CD4-positive, alpha-beta memory T cell (primary cell): ENCODE measurements at regions not wholly inside any gene's neighbourhood (a gene's known extent, or its start where the extent isn't known, plus 50 kb on each side); places are given as distances from the start of the nearest gene placed in this dataset.
A peak's percentile ranks its signal among the peaks of the same experiment; 100 is the strongest.

Experiments
- CTCF ChIA-PET: fragments of 350-600 bp; sonication (Branson Sonifier 250); formaldehyde crosslinking; loops from one replicate; lab custom pipeline; 2021; ENCODE audit warnings: inconsistent platforms; ENCODE audit not compliant: partially characterized antibody; lab: Charles Lee
- POLR2A ChIA-PET: fragments of 350-600 bp; sonication (Branson Sonifier 250); formaldehyde crosslinking; loops from one replicate; lab custom pipeline; 2021; ENCODE audit not compliant: partially characterized antibody; lab: Charles Lee
- DNase-seq, 5 donors: peaks; one replicate each; pipeline versions ENCODE4 v3.0.0 to v3.0.0-alpha.2; 2020 to 2022; ENCODE audit warnings: mixed read lengths in 1 of 5
- H3K27ac ChIP-seq: one replicate; pipeline ENCODE4 v1.7.0; 2013; ENCODE audit warnings: low read depth, low read length
- H3K27me3 ChIP-seq: 2 replicates; pipeline ENCODE4 v1.7.0; 2013; ENCODE audit warnings: mild to moderate bottlenecking, low read length, moderate library complexity; ENCODE audit not compliant: insufficient read depth
- H3K36me3 ChIP-seq: 2 replicates; pipeline ENCODE4 v1.7.0; 2013; ENCODE audit warnings: mild to moderate bottlenecking, low read length, moderate library complexity; ENCODE audit not compliant: insufficient read depth
- H3K4me1 ChIP-seq: 2 replicates; pipeline ENCODE4 v1.7.0; 2013; ENCODE audit warnings: mild to moderate bottlenecking, low read length, moderate library complexity; ENCODE audit not compliant: insufficient read depth
- H3K4me3 ChIP-seq, 2 donors: one replicate each; pipeline ENCODE4 v1.7.0; 2013; ENCODE audit warnings: low read length in 2 of 2, mild to moderate bottlenecking in 1 of 2
- H3K9me3 ChIP-seq, 2 donors: one replicate each; pipeline ENCODE4 v1.7.0; 2013; ENCODE audit warnings: low read length in 2 of 2, control low read depth in 1 of 2; ENCODE audit not compliant: control insufficient read depth in 1 of 2
- H3K27ac Mint-ChIP-seq, 7 donors: one replicate each; pipeline ENCODE4 v1.8.0; 2020 to 2021; ENCODE audit warnings: mixed read lengths in 7 of 7, mild to moderate bottlenecking in 6 of 7, inconsistent platforms in 3 of 7, moderate library complexity in 3 of 7
- H3K27me3 Mint-ChIP-seq, 2 donors: one replicate each; pipeline ENCODE4 v1.8.0; 2020 to 2021; ENCODE audit warnings: mixed read lengths in 2 of 2
- H3K36me3 Mint-ChIP-seq, 2 donors: one replicate each; pipeline ENCODE4 v1.8.0; 2020 to 2021; ENCODE audit warnings: mixed read lengths in 2 of 2, inconsistent platforms in 1 of 2, mild to moderate bottlenecking in 1 of 2
- H3K4me1 Mint-ChIP-seq, 4 donors: one replicate each; pipeline ENCODE4 v1.8.0; 2020 to 2021; ENCODE audit warnings: mixed read lengths in 4 of 4, mild to moderate bottlenecking in 1 of 4
- H3K4me3 Mint-ChIP-seq, 8 donors: one replicate each; pipeline ENCODE4 v1.8.0; 2020 to 2021; ENCODE audit warnings: mixed read lengths in 8 of 8, mild to moderate bottlenecking in 7 of 8, moderate library complexity in 6 of 8, inconsistent platforms in 3 of 8
- H3K9me3 Mint-ChIP-seq, 8 donors: one replicate each; pipeline ENCODE4 v1.8.0; 2020 to 2021; ENCODE audit warnings: mixed read lengths in 8 of 8, mild to moderate bottlenecking in 5 of 8, inconsistent platforms in 3 of 8, moderate library complexity in 1 of 8
- intact Hi-C: fragments of 100-400 bp; cut with micrococcal nuclease; formaldehyde crosslinking; loops from one replicate; pipeline ENCODE4 v1.15.1; 2023

GRCh38 chr6:11363881-11364576 is 131.6 kb upstream of the NEDD9 start:
- Histone ChIP-seq H3K4me3 (no peak overlapping the region), H3K27ac (no peak overlapping the region), H3K36me3 (peaks cover 4% of the 10 kb centered on the region), H3K27me3 (no peaks in the 10 kb centered on the region), H3K9me3 (no peaks in the 10 kb centered on the region), H3K4me1 (peaks cover 66% of the 10 kb centered on the region)
- CTCF ChIA-PET = no interaction called here
- H3K36me3 Mint-ChIP-seq = peaks cover 57 to 65% of the 10 kb centered on the region in 2 donors
- POLR2A ChIA-PET = interaction anchor here (1.0 kb wide), 1 partner anchor 18 kb away, joined by 4 read pairs; no protein-coding TSS in a partner anchor
- peak overlapping the region in 6 of 7 donors; percentile 31 to 77 (median 64) for H3K27ac Mint-ChIP-seq
- intact Hi-C loops = loop anchor here (10.0 kb wide), 1 partner anchor 51 kb away; no protein-coding TSS in a partner anchor
- no peaks in the 10 kb centered on the region for H3K27me3 Mint-ChIP-seq
- H3K9me3 Mint-ChIP-seq = peaks cover 0 to 16% (median 7%) of the 10 kb centered on the region in 8 donors
- H3K4me3 Mint-ChIP-seq = peak overlapping the region in 2 of 8 donors; percentile 40
- peak in 1 of 5 donors; percentile 70 for DNase-seq
- H3K4me1 Mint-ChIP-seq = peaks cover 60 to 95% (median 73%) of the 10 kb centered on the region in 4 donors

GRCh38 chr6:11362564-11362963 is 130.1 kb upstream of the NEDD9 start:
- no peak overlapping the region for H3K4me3 Mint-ChIP-seq
- Histone ChIP-seq H3K9me3 (no peaks in the 10 kb centered on the region), H3K27me3 (no peaks in the 10 kb centered on the region), H3K4me1 (peaks cover 66% of the 10 kb centered on the region), H3K36me3 (peaks cover 4% of the 10 kb centered on the region), H3K27ac (no peak overlapping the region), H3K4me3 (no peak overlapping the region)
- intact Hi-C loops = loop anchor here (10.0 kb wide), 1 partner anchor 52 kb away; no protein-coding TSS in a partner anchor
- no peaks in the 10 kb centered on the region for H3K27me3 Mint-ChIP-seq
- H3K9me3 Mint-ChIP-seq = peaks cover 0 to 16% (median 7%) of the 10 kb centered on the region in 8 donors
- no peak for DNase-seq
- peak overlapping the region in 1 of 7 donors; percentile 16 for H3K27ac Mint-ChIP-seq
- CTCF ChIA-PET = no interaction called here
- POLR2A ChIA-PET = interaction anchor here (1.4 kb wide), 1 partner anchor 19 kb away, joined by 3 read pairs; no protein-coding TSS in a partner anchor
- H3K36me3 Mint-ChIP-seq = peaks cover 61 to 70% of the 10 kb centered on the region in 2 donors
- H3K4me1 Mint-ChIP-seq = peaks cover 58 to 93% (median 69%) of the 10 kb centered on the region in 4 donors

- Histone ChIP-seq H3K27ac (no peak overlapping the region), H3K27me3 (no peaks in the 10 kb centered on the region), H3K4me3 (no peak overlapping the region), H3K4me1 (peaks cover 75% of the 10 kb centered on the region), H3K9me3 (no peaks in the 10 kb centered on the region), H3K36me3 (peaks cover 4% of the 10 kb centered on the region)
- H3K9me3 Mint-ChIP-seq = peaks cover 0 to 16% (median 7%) of the 10 kb centered on the region in 8 donors
- ChIA-PET CTCF (interaction anchor here (1.1 kb wide), 1 partner anchor 187 kb away, joined by 3 read pairs; no protein-coding TSS in a partner anchor), POLR2A (interaction anchor here (2.6 kb wide), 1 partner anchor 23 kb away, joined by 9 read pairs; no protein-coding TSS in a partner anchor)
- peaks cover 54 to 93% (median 71%) of the 10 kb centered on the region in 4 donors for H3K4me1 Mint-ChIP-seq
- DNase-seq = no peak
- H3K27me3 Mint-ChIP-seq = no peaks in the 10 kb centered on the region
- H3K27ac Mint-ChIP-seq = peak overlapping the region in 6 of 7 donors; percentile 28 to 89 (median 52)
- intact Hi-C loops = no loop called here
- peak overlapping the region in 2 of 8 donors; percentile 13 to 30 for H3K4me3 Mint-ChIP-seq
- H3K36me3 Mint-ChIP-seq = peaks cover 59 to 76% of the 10 kb centered on the region in 2 donors
Observed at GRCh38 chr6:11358904-11359830, 126.7 kb upstream of the NEDD9 start.

GRCh38 chr6:11357285-11357684 is 124.8 kb upstream of the NEDD9 start:
- Mint-ChIP-seq H3K36me3 (peaks cover 51 to 69% of the 10 kb centered on the region in 2 donors), H3K27me3 (no peaks in the 10 kb centered on the region), H3K4me1 (peaks cover 58 to 96% (median 79%) of the 10 kb centered on the region in 4 donors), H3K27ac (peak overlapping the region in 5 of 7 donors; percentile 2 to 90 (median 87)), H3K9me3 (peaks cover 0 to 16% (median 7%) of the 10 kb centered on the region in 8 donors), H3K4me3 (peak overlapping the region in 7 of 8 donors; percentile 56 to 84 (median 75))
- Histone ChIP-seq H3K27ac (peak overlapping the region; percentile 5), H3K4me3 (peak overlapping the region in 1 of 2 donors; percentile 29), H3K27me3 (no peaks in the 10 kb centered on the region), H3K36me3 (peaks cover 4% of the 10 kb centered on the region), H3K4me1 (peaks cover 77% of the 10 kb centered on the region), H3K9me3 (no peaks in the 10 kb centered on the region)
- intact Hi-C loops = no loop called here
- ChIA-PET POLR2A (no interaction called here), CTCF (no interaction called here)
- DNase-seq = no peak

- no peaks in the 10 kb centered on the region for H3K27me3 ChIP-seq
- no peaks in the 10 kb centered on the region for H3K9me3 ChIP-seq
- Mint-ChIP-seq H3K4me3 (peak overlapping the region in 7 of 8 donors; percentile 56 to 84 (median 75)), H3K36me3 (peaks cover 51 to 69% of the 10 kb centered on the region in 2 donors), H3K27ac (peak overlapping the region; percentile 12 to 90 (median 87)), H3K4me1 (peaks cover 57 to 97% (median 78%) of the 10 kb centered on the region in 4 donors), H3K9me3 (peaks cover 0 to 16% (median 7%) of the 10 kb centered on the region in 8 donors), H3K27me3 (no peaks in the 10 kb centered on the region)
- DNase-seq = peak in 1 of 5 donors; percentile 16
- ChIA-PET POLR2A (interaction anchor here (0.6 kb wide), 2 partner anchors 26 to 98 kb away, joined by 3 to 4 read pairs; no protein-coding TSS in a partner anchor), CTCF (no interaction called here)
- peak overlapping the region; percentile 5 for H3K27ac ChIP-seq
- H3K36me3 ChIP-seq = peaks cover 4% of the 10 kb centered on the region
- intact Hi-C loops = no loop called here
- peaks cover 71% of the 10 kb centered on the region for H3K4me1 ChIP-seq
- peak overlapping the region in 1 of 2 donors; percentile 29 for H3K4me3 ChIP-seq
Observed at GRCh38 chr6:11356404-11357155, 124.1 kb upstream of the NEDD9 start.

GRCh38 chr6:11353921-11354389 is 121.5 kb upstream of the NEDD9 start:
- POLR2A ChIA-PET = interaction anchor here (0.9 to 1.4 kb wide), 4 partner anchors 8 to 29 kb away, joined by 3 to 5 read pairs (median 4); no protein-coding TSS in a partner anchor
- H3K4me3 ChIP-seq = peak overlapping the region in 1 of 2 donors; percentile 5

More at GRCh38 chr6:11353921-11354389, 121.5 kb upstream of the NEDD9 start:
- DNase-seq = peak; percentile 18 to 69 (median 33)
- H3K9me3 Mint-ChIP-seq = peaks cover 0 to 3% (median 0%) of the 10 kb centered on the region in 8 donors
- H3K36me3 Mint-ChIP-seq = peaks cover 51 to 68% of the 10 kb centered on the region in 2 donors
- H3K27me3 Mint-ChIP-seq = no peaks in the 10 kb centered on the region
- H3K27ac ChIP-seq = no peak overlapping the region
- peak overlapping the region in 7 of 8 donors; percentile 18 to 55 (median 50) for H3K4me3 Mint-ChIP-seq
- intact Hi-C loops = no loop called here
- peak overlapping the region; percentile 11 to 89 (median 83) for H3K27ac Mint-ChIP-seq
- H3K4me1 ChIP-seq = peaks cover 56% of the 10 kb centered on the region
- peaks cover 58 to 94% (median 73%) of the 10 kb centered on the region in 4 donors for H3K4me1 Mint-ChIP-seq
- CTCF ChIA-PET = interaction anchor here (1.4 to 1.6 kb wide), 2 partner anchors 13 to 181 kb away, joined by 5 to 8 read pairs; no protein-coding TSS in a partner anchor
- no peaks in the 10 kb centered on the region for H3K36me3 ChIP-seq
- no peaks in the 10 kb centered on the region for H3K9me3 ChIP-seq
- H3K27me3 ChIP-seq = no peaks in the 10 kb centered on the region
